Spleen (tissue), 11 donors: ENCODE measurements at regions not wholly inside any gene's neighbourhood (a gene's known extent, or its start where the extent isn't known, plus 50 kb on each side); places are given as distances from the start of the nearest gene placed in this dataset.

Experiments
- DNase-seq: peaks from one replicate; pipeline ENCODE4 v3.0.0-alpha.2; 2020
- H3K27ac ChIP-seq, 8 donors: fragments of 200-600 bp; sonication (generic) in 7 of 8; 1 replicate in 4 of 8; 2 replicates in 4 of 8; pipeline versions ENCODE4 v1.5.0 to v1.8.0; 2016 to 2021; ENCODE audit warnings: inconsistent platforms in 4 of 8, mild to moderate bottlenecking in 4 of 8, moderate library complexity in 1 of 8
- H3K27me3 ChIP-seq, 7 donors: fragments of 200-600 bp; sonication (generic) in 6 of 7; replicated peaks in 1 of 7; 1 replicate in 4 of 7; 2 replicates in 3 of 7; pipeline versions ENCODE4 v1.5.0 to v1.8.0; 2016 to 2021; ENCODE audit warnings: inconsistent platforms in 3 of 7, mild to moderate bottlenecking in 1 of 7
- H3K36me3 ChIP-seq, 6 donors: fragments of 200-600 bp; sonication (generic) in 5 of 6; 1 replicate in 4 of 6; 2 replicates in 2 of 6; pipeline versions ENCODE4 v1.5.0 to v1.8.0; 2016 to 2021; ENCODE audit warnings: inconsistent platforms in 2 of 6
- H3K4me1 ChIP-seq, 6 donors: fragments of 200-600 bp; sonication (generic) in 5 of 6; 1 replicate in 3 of 6; 2 replicates in 3 of 6; pipeline versions ENCODE4 v1.5.0 to v1.8.0; 2016 to 2021; ENCODE audit warnings: inconsistent platforms in 3 of 6
- H3K4me3 ChIP-seq, 8 donors: fragments of 200-600 bp; sonication (generic) in 7 of 8; 1 replicate in 4 of 8; 2 replicates in 4 of 8; pipeline versions ENCODE4 v1.5.0 to v1.8.0; 2016 to 2021; ENCODE audit warnings: inconsistent platforms in 4 of 8, mild to moderate bottlenecking in 4 of 8, moderate library complexity in 2 of 8
- H3K9me3 ChIP-seq, 8 donors: fragments of 200-600 bp; sonication (generic) in 7 of 8; 1 replicate in 4 of 8; 2 replicates in 4 of 8; pipeline versions ENCODE4 v1.5.0 to v1.8.0; 2016 to 2021; ENCODE audit warnings: inconsistent platforms in 4 of 8
- CTCF ChIP-seq, 11 experiments: fragments of 200-600 bp in 7 of 11; fragments of 450-650 bp in 4 of 11; sonication (generic) in 4 of 11; IDR thresholded peaks in 8 of 11; conservative IDR thresholded peaks in 3 of 11; 1 replicate in 7 of 11; 2 replicates in 4 of 11; pipeline versions ENCODE4 v1.4.0 to v1.8.0; 2016 to 2021; ENCODE audit warnings: antibody characterized with exemption in 11 of 11, inconsistent platforms in 4 of 11, mild to moderate bottlenecking in 1 of 11
- POLR2A ChIP-seq, 3 donors: fragments of 450-650 bp; IDR thresholded peaks; one replicate each; pipeline ENCODE4 v1.5.1; 2017; ENCODE audit warnings: antibody characterized with exemption in 3 of 3, mild to moderate bottlenecking in 1 of 3
- POLR2AphosphoS5 ChIP-seq, 3 donors: sonication (generic); formaldehyde crosslinking; IDR thresholded peaks; one replicate each; pipeline ENCODE4 v1.5.1; 2017; ENCODE audit warnings: antibody characterized with exemption in 3 of 3
- WGBS, 5 donors: extraction: QIAGEN DNeasy Blood & Tissue Kit in 3 of 5; methylation state at CpG; one replicate each; pipeline versions ENCODE4 v1.1.5 to v1.1.7; 2013 to 2018; 5-methylcytosine and 5-hydroxymethylcytosine counted together
- intact Hi-C: fragments of 100-400 bp; cut with DNase I; formaldehyde crosslinking; loops from one replicate; pipeline ENCODE4 v1.15.0; 2023; ENCODE audit warnings: low total_unique reads
- donor health status: healthy with polysubstance abuse.
- donor health status: DM: no; HTN: no; CAD: no; lungs with moderate emphysema.
- donor health status: DM: no; HTN: no; CAD: no.
- donor health status: Bipolar disorder and iron deficiency.
- donor health status: healthy.
- donor health status: DM: no; HTN: no; CAD: no.
- donor health status: DM: yes; HTN: yes; CAD: no.

DNA sequence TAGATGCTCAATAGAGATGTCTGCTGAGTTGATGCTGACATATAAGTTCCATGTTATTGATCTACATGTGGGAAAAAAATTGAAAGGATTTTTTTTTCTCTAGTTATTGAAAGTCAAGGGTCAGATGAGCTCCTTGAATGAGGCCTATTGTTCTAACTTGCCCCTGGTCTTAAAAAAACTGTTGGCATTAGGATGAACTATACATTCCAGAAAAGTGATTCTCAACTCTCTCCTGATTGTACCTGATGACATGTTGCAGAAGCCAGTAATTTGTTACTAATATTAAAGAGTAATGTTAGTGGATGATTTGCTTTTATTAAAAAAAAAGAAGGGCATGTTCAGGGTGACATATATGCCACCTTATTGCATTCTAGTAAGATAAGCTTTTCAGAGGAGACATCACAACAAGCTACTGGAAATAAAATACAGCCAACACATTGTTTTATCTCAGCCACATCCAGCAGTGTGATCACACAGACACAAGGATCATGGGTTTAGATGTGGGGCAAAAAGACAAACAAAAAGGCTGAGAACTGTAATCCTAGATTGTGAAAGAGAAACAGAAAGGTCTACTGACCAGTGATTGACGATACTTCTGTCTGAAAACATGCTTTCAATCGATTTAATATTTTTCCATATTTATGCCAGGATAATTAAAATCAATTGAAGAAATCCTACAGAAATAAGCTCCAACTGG lies 1314.1 kb upstream of the C9orf72 start:
- 75 to 88% (median 84%) methylated on average over 2 of the region's 2 CpGs for WGBS, 5 donors
- no peaks in the 10 kb centered on the region for H3K36me3 ChIP-seq
- no peak overlapping the region for H3K27ac ChIP-seq
- intact Hi-C loops = no loop called here
- H3K4me3 ChIP-seq = no peak overlapping the region
- no peaks in the 10 kb centered on the region for H3K9me3 ChIP-seq
- no peaks in the 10 kb centered on the region for H3K27me3 ChIP-seq
- H3K4me1 ChIP-seq = no peaks in the 10 kb centered on the region
- TF ChIP-seq POLR2AphosphoS5 (IDR thresholded peaks at IDR 0.05) = no peak
- no peak for TF ChIP-seq CTCF (IDR thresholded peaks at IDR 0.05 in 8 of 11, conservative IDR thresholded peaks at IDR 0.05 in 3 of 11)
- no peak for TF ChIP-seq POLR2A (IDR thresholded peaks at IDR 0.05)
- no peak for DNase-seq

- H3K27me3 ChIP-seq = no peaks in the 10 kb centered on the region
- intact Hi-C loops = no loop called here
- H3K27ac ChIP-seq = no peak overlapping the region
- whole genome bisulfite sequencing, 5 donors = 13 to 41% (median 35%) methylated on average over 1 of the region's 1 CpG
- TF ChIP-seq CTCF (IDR thresholded peaks at IDR 0.05 in 8 of 11, conservative IDR thresholded peaks at IDR 0.05 in 3 of 11) = no peak
- no peak for TF ChIP-seq POLR2AphosphoS5 (IDR thresholded peaks at IDR 0.05)
- no peak for TF ChIP-seq POLR2A (IDR thresholded peaks at IDR 0.05)
- no peaks in the 10 kb centered on the region for H3K9me3 ChIP-seq
- H3K4me1 ChIP-seq = no peaks in the 10 kb centered on the region
- H3K36me3 ChIP-seq = no peaks in the 10 kb centered on the region
- DNase-seq = no peak
- no peak overlapping the region for H3K4me3 ChIP-seq
Measured at GRCh38 chr9:28888806-28889205, 1315.5 kb upstream of the C9orf72 start.

DNA sequence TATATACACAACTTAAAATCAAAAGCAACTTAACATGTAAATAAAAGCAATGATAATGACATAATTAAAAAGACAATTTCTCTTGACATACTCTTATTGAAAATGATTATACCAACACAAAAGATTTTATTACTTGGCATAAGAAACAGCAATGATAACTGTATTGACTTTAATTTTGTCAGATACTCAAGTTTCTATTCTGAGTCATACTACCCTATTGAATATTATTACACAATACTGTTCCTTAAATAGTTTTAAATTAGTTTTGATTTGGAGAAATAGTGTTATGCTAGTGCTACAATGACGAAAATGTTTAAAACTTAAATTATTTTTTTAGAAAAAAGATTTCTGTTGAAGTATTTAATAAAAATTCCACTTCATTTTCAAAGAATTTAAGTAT lies 1319.3 kb upstream of the C9orf72 start:
- intact Hi-C loops = no loop called here
- no peak for DNase-seq
- TF ChIP-seq CTCF (IDR thresholded peaks at IDR 0.05 in 8 of 11, conservative IDR thresholded peaks at IDR 0.05 in 3 of 11) = no peak
- no peak for TF ChIP-seq POLR2A (IDR thresholded peaks at IDR 0.05)
- TF ChIP-seq POLR2AphosphoS5 (IDR thresholded peaks at IDR 0.05) = no peak
- H3K27ac ChIP-seq = no peak overlapping the region
- H3K4me3 ChIP-seq = no peak overlapping the region
- no peaks in the 10 kb centered on the region for H3K36me3 ChIP-seq
- H3K9me3 ChIP-seq = no peaks in the 10 kb centered on the region
- no peaks in the 10 kb centered on the region for H3K27me3 ChIP-seq
- 55 to 69% (median 62%) methylated on average over 1 of the region's 1 CpG for WGBS, 5 donors
- H3K4me1 ChIP-seq = no peaks in the 10 kb centered on the region

- peak; percentile 44 for DNase-seq
- TF ChIP-seq POLR2A (IDR thresholded peaks at IDR 0.05) = no peak
- TF ChIP-seq CTCF (IDR thresholded peaks at IDR 0.05 in 8 of 11, conservative IDR thresholded peaks at IDR 0.05 in 3 of 11) = no peak
- TF ChIP-seq POLR2AphosphoS5 (IDR thresholded peaks at IDR 0.05) = no peak
- Histone ChIP-seq H3K4me3 (no peak overlapping the region), H3K36me3 (no peaks in the 10 kb centered on the region), H3K27ac (no peak overlapping the region), H3K27me3 (no peaks in the 10 kb centered on the region), H3K4me1 (no peaks in the 10 kb centered on the region), H3K9me3 (peaks cover 0 to 33% (median 24%) of the 10 kb centered on the region in 8 donors)
- intact Hi-C loops = no loop called here
Measured at GRCh38 chr9:28899267-28899666, 1326.0 kb upstream of the C9orf72 start.
